ENCODE measurements at regions not wholly inside any gene's neighbourhood (a gene's known extent, or its start where the extent isn't known, plus 50 kb on each side); places are given as distances from the start of the nearest gene placed in this dataset.

DNA sequence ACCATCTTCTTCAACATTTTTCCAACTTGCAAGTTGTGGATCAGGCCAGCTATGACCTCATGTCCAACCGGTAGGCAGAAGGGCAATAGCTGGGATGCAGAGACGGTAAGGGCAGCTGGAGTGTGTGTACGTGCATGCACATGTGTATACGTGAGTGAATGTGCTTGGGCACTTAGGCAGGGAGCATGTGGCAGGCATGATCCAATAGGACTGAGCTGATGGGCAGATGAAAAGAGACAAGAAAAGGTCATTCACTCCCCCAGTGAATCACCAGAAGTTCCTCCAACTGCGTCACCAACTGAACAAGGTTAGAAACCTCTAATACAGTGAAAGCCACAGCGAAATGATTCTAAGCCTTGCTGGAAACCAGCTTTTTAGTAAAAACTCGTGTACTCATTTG is 176.1 kb downstream of the FGFR2 start (continued):
- TF ChIP-seq FOXM1 (IDR thresholded peaks at IDR 0.05; ENCODE audit: low read depth) (no peak), POLR2AphosphoS5 (IDR thresholded peaks at IDR 0.05; ENCODE audit: low read depth, low read length) (no peak), TCF12 (IDR thresholded peaks at IDR 0.05) (no peak)
- TF ChIP-seq, protein P1, sequence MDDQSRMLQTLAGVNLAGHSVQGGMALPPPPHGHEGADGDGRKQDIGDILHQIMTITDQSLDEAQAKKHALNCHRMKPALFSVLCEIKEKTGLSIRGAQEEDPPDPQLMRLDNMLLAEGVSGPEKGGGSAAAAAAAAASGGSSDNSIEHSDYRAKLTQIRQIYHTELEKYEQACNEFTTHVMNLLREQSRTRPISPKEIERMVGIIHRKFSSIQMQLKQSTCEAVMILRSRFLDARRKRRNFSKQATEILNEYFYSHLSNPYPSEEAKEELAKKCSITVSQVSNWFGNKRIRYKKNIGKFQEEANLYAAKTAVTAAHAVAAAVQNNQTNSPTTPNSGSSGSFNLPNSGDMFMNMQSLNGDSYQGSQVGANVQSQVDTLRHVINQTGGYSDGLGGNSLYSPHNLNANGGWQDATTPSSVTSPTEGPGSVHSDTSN (IDR thresholded peaks at IDR 0.05), result no peak

DNA sequence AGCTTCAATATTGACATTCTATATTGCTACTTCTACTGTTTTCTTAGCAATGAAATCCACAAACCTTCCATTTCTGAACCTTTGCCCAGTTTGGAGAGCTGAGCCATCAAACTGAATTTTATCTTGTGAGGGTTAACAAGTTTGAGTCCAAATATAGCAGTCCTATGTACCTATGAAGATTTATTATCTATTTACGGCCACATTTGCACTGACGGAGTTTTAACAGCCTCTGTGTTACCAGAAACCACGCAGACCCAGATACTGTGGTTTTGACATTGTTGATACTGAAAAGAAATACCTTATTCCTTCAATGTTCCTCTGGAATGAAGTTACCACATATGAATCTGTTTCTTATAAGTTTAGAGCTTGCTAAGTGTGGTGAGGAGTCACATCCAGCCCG is 172.6 kb downstream of the FGFR2 start:
- Histone ChIP-seq H2AFZ (ENCODE audit: low read depth) (no peak overlapping the region), H3K27me3 (ENCODE audit: insufficient read depth) (no peaks in the 10 kb centered on the region), H3K79me2 (ENCODE audit: insufficient read depth) (no peaks in the 10 kb centered on the region), H3K27ac (ENCODE audit: low read depth in 2 of 2, low read length in 1 of 2) (no peak overlapping the region), H3K9ac (no peak overlapping the region), H3K4me3 (ENCODE audit: low read depth in 2 of 2, low read length in 1 of 2) (no peak overlapping the region), H3K9me3 (no peaks in the 10 kb centered on the region), H3K4me1 (ENCODE audit: control insufficient read depth in 1 of 2, insufficient read depth in 2 of 2, low read depth in 1 of 2, low read length in 1 of 2) (no peaks in the 10 kb centered on the region), H3K4me2 (no peak overlapping the region), H3K36me3 (replicated peaks in 1 of 2; ENCODE audit: control insufficient read depth in 1 of 2, insufficient read depth in 2 of 2, low read length in 1 of 2) (no peaks in the 10 kb centered on the region), H3F3A (replicated peaks; ENCODE audit: insufficient read depth) (no peaks in the 10 kb centered on the region), H4K20me1 (ENCODE audit: insufficient read depth) (no peaks in the 10 kb centered on the region), H3K9me2 (no peaks in the 10 kb centered on the region)
- ChIA-PET POLR2A (no interaction called here), CTCF (no interaction called here)
- no peak for DNase-seq
- WGBS (ENCODE audit: low lambda C conversion rate), result 25% methylated on average over 4 of the region's 4 CpGs
- TF ChIP-seq, protein P2, sequence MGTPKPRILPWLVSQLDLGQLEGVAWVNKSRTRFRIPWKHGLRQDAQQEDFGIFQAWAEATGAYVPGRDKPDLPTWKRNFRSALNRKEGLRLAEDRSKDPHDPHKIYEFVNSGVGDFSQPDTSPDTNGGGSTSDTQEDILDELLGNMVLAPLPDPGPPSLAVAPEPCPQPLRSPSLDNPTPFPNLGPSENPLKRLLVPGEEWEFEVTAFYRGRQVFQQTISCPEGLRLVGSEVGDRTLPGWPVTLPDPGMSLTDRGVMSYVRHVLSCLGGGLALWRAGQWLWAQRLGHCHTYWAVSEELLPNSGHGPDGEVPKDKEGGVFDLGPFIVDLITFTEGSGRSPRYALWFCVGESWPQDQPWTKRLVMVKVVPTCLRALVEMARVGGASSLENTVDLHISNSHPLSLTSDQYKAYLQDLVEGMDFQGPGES (IDR thresholded peaks at IDR 0.05; ENCODE audit: low read depth, low read length), result no peak
- TF ChIP-seq EP300 (IDR thresholded peaks at IDR 0.05; ENCODE audit: borderline replicate concordance in 1 of 2, low read depth in 1 of 2, low read length in 1 of 2), result no peak

DNA sequence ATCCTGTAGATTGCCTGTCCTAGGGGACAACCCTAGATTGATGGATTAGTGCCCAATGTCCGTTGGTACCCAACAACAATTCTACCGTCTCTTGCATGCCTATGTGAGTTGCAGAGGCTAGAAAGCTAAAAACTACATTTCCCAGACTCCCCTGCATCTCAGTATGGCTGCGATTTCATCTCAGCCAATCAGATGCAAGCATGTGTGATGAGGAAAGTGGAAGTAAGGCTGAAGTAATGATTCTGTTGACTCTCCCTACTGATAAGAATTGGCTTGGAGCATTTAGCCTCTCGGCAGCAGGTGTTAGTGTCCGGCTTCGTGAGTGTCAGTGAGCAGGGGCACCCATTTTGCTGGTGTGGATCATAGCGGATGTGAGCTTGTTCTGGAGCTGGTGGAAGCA is 171.9 kb downstream of the FGFR2 start:
- no peaks in the 10 kb centered on the region for H3K4me1 ChIP-seq (ENCODE audit: control insufficient read depth in 1 of 2, insufficient read depth in 2 of 2, low read depth in 1 of 2, low read length in 1 of 2)
- DNase-seq, result no peak
- TF ChIP-seq MXI1 (IDR thresholded peaks at IDR 0.05; ENCODE audit: low read depth, low read length), result no peak
- no peak for TF ChIP-seq RFX5 (IDR thresholded peaks at IDR 0.05; ENCODE audit: low read length)
- TF ChIP-seq, protein P3, sequence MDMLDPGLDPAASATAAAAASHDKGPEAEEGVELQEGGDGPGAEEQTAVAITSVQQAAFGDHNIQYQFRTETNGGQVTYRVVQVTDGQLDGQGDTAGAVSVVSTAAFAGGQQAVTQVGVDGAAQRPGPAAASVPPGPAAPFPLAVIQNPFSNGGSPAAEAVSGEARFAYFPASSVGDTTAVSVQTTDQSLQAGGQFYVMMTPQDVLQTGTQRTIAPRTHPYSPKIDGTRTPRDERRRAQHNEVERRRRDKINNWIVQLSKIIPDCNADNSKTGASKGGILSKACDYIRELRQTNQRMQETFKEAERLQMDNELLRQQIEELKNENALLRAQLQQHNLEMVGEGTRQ (IDR thresholded peaks at IDR 0.05; ENCODE audit: borderline replicate concordance, low read depth, low read length), result no peak
- no peak for TF ChIP-seq ELF1 (IDR thresholded peaks at IDR 0.05)
- TF ChIP-seq, protein P4, sequence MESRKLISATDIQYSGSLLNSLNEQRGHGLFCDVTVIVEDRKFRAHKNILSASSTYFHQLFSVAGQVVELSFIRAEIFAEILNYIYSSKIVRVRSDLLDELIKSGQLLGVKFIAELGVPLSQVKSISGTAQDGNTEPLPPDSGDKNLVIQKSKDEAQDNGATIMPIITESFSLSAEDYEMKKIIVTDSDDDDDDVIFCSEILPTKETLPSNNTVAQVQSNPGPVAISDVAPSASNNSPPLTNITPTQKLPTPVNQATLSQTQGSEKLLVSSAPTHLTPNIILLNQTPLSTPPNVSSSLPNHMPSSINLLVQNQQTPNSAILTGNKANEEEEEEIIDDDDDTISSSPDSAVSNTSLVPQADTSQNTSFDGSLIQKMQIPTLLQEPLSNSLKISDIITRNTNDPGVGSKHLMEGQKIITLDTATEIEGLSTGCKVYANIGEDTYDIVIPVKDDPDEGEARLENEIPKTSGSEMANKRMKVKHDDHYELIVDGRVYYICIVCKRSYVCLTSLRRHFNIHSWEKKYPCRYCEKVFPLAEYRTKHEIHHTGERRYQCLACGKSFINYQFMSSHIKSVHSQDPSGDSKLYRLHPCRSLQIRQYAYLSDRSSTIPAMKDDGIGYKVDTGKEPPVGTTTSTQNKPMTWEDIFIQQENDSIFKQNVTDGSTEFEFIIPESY (IDR thresholded peaks at IDR 0.05; ENCODE audit: borderline replicate concordance, low read depth), result no peak
- no peak for TF ChIP-seq TAF1 (IDR thresholded peaks at IDR 0.05; ENCODE audit: borderline replicate concordance, low read depth, low read length)
- no peak for TF ChIP-seq EZH2phosphoT487 (IDR thresholded peaks at IDR 0.05; ENCODE audit: borderline replicate concordance, low read depth)
- TF ChIP-seq NFIC (IDR thresholded peaks at IDR 0.05; ENCODE audit: borderline replicate concordance), result no peak
- no peak for TF ChIP-seq SIN3A (IDR thresholded peaks at IDR 0.05; ENCODE audit: borderline replicate concordance, low read depth, low read length)
- TF ChIP-seq TEAD4 (IDR thresholded peaks at IDR 0.05; ENCODE audit: borderline replicate concordance, insufficient read depth), result no peak
- TF ChIP-seq RXRA (IDR thresholded peaks at IDR 0.05; ENCODE audit: borderline replicate concordance, low read depth), result no peak
- TF ChIP-seq FOXJ3 (CRISPR knock-in tag; IDR thresholded peaks at IDR 0.05), result no peak
- TF ChIP-seq, protein P2 (IDR thresholded peaks at IDR 0.05; ENCODE audit: low read depth, low read length), result no peak
- no peak for TF ChIP-seq RAD21 (IDR thresholded peaks at IDR 0.05; ENCODE audit: low read length)
- TF ChIP-seq NRF1 (IDR thresholded peaks at IDR 0.05; ENCODE audit: low read depth, low read length), result no peak
- no peak for TF ChIP-seq GABPA (IDR thresholded peaks at IDR 0.05; ENCODE audit: low read depth)
- TF ChIP-seq POLR2AphosphoS5 (IDR thresholded peaks at IDR 0.05; ENCODE audit: low read depth, low read length), result no peak

More for the DNA sequence above, 171.9 kb downstream of the FGFR2 start:
- no peak overlapping the region for H2AFZ ChIP-seq (ENCODE audit: low read depth)
- H3K27ac ChIP-seq (ENCODE audit: low read depth in 2 of 2, low read length in 1 of 2), result no peak overlapping the region
- no peaks in the 10 kb centered on the region for H3K36me3 ChIP-seq (replicated peaks in 1 of 2; ENCODE audit: control insufficient read depth in 1 of 2, insufficient read depth in 2 of 2, low read length in 1 of 2)
- no peak overlapping the region for H3K9ac ChIP-seq
- H4K20me1 ChIP-seq (ENCODE audit: insufficient read depth), result no peaks in the 10 kb centered on the region
- H3K27me3 ChIP-seq (ENCODE audit: insufficient read depth), result no peaks in the 10 kb centered on the region
- H3K4me3 ChIP-seq (ENCODE audit: low read depth in 2 of 2, low read length in 1 of 2), result no peak overlapping the region
- no peaks in the 10 kb centered on the region for H3K9me2 ChIP-seq
- CTCF ChIA-PET, result no interaction called here
- WGBS (ENCODE audit: low lambda C conversion rate), result 36% methylated on average over 6 of the region's 7 CpGs
- no peaks in the 10 kb centered on the region for H3K9me3 ChIP-seq
- H3K79me2 ChIP-seq (ENCODE audit: insufficient read depth), result no peaks in the 10 kb centered on the region
- H3K4me2 ChIP-seq, result no peak overlapping the region
- POLR2A ChIA-PET, result no interaction called here
- H3F3A ChIP-seq (replicated peaks; ENCODE audit: insufficient read depth), result no peaks in the 10 kb centered on the region

Data from SK-N-SH (cell line).